ENCODE measurements at regions not wholly inside any gene's neighbourhood (a gene's known extent, or its start where the extent isn't known, plus 50 kb on each side); places are given as distances from the start of the nearest gene placed in this dataset.

- no peak for TF ChIP-seq ZNF133 (tag by site-specific recombination; IDR thresholded peaks at IDR 0.05)
- TF ChIP-seq HOXA7 (CRISPR knock-in tag; IDR thresholded peaks at IDR 0.05; ENCODE audit: borderline replicate concordance) = no peak
- TF ChIP-seq YY1 (tag by site-specific recombination; IDR thresholded peaks at IDR 0.05) = no peak
- no peak for TF ChIP-seq ZNF184 (tag by site-specific recombination; IDR thresholded peaks at IDR 0.05)
- TF ChIP-seq ZNF560 (tag by site-specific recombination; IDR thresholded peaks at IDR 0.05; ENCODE audit: borderline replicate concordance) = no peak
- no peak for TF ChIP-seq ZNF664 (tag by site-specific recombination; IDR thresholded peaks at IDR 0.05)
- TF ChIP-seq ZNF488 (tag by site-specific recombination; IDR thresholded peaks at IDR 0.05) = no peak
- TF ChIP-seq GFI1B (tag by site-specific recombination; IDR thresholded peaks at IDR 0.05) = no peak
- TF ChIP-seq, protein P1, sequence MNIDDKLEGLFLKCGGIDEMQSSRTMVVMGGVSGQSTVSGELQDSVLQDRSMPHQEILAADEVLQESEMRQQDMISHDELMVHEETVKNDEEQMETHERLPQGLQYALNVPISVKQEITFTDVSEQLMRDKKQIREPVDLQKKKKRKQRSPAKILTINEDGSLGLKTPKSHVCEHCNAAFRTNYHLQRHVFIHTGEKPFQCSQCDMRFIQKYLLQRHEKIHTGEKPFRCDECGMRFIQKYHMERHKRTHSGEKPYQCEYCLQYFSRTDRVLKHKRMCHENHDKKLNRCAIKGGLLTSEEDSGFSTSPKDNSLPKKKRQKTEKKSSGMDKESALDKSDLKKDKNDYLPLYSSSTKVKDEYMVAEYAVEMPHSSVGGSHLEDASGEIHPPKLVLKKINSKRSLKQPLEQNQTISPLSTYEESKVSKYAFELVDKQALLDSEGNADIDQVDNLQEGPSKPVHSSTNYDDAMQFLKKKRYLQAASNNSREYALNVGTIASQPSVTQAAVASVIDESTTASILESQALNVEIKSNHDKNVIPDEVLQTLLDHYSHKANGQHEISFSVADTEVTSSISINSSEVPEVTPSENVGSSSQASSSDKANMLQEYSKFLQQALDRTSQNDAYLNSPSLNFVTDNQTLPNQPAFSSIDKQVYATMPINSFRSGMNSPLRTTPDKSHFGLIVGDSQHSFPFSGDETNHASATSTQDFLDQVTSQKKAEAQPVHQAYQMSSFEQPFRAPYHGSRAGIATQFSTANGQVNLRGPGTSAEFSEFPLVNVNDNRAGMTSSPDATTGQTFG (tag by site-specific recombination; IDR thresholded peaks at IDR 0.05; ENCODE audit: borderline replicate concordance) = no peak
- no peak for TF ChIP-seq ZNF48 (tag by site-specific recombination; IDR thresholded peaks at IDR 0.05)
- TF ChIP-seq ZNF473 (tag by site-specific recombination; IDR thresholded peaks at IDR 0.05) = no peak
- no peak for TF ChIP-seq SCRT2 (tag by site-specific recombination; IDR thresholded peaks at IDR 0.05)
- TF ChIP-seq, protein P2, sequence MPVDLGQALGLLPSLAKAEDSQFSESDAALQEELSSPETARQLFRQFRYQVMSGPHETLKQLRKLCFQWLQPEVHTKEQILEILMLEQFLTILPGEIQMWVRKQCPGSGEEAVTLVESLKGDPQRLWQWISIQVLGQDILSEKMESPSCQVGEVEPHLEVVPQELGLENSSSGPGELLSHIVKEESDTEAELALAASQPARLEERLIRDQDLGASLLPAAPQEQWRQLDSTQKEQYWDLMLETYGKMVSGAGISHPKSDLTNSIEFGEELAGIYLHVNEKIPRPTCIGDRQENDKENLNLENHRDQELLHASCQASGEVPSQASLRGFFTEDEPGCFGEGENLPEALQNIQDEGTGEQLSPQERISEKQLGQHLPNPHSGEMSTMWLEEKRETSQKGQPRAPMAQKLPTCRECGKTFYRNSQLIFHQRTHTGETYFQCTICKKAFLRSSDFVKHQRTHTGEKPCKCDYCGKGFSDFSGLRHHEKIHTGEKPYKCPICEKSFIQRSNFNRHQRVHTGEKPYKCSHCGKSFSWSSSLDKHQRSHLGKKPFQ (tag by site-specific recombination; IDR thresholded peaks at IDR 0.05) = no peak
- TF ChIP-seq ZNF157 (tag by site-specific recombination; IDR thresholded peaks at IDR 0.05) = no peak
- TF ChIP-seq ZFP69B (tag by site-specific recombination; IDR thresholded peaks at IDR 0.05) = no peak
- TF ChIP-seq, protein P3, sequence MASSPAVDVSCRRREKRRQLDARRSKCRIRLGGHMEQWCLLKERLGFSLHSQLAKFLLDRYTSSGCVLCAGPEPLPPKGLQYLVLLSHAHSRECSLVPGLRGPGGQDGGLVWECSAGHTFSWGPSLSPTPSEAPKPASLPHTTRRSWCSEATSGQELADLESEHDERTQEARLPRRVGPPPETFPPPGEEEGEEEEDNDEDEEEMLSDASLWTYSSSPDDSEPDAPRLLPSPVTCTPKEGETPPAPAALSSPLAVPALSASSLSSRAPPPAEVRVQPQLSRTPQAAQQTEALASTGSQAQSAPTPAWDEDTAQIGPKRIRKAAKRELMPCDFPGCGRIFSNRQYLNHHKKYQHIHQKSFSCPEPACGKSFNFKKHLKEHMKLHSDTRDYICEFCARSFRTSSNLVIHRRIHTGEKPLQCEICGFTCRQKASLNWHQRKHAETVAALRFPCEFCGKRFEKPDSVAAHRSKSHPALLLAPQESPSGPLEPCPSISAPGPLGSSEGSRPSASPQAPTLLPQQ (tag by site-specific recombination; IDR thresholded peaks at IDR 0.05) = no peak
- no peak for TF ChIP-seq ZNF394 (tag by site-specific recombination; IDR thresholded peaks at IDR 0.05; ENCODE audit: borderline replicate concordance)
- no peak for TF ChIP-seq ZNF140 (tag by site-specific recombination; IDR thresholded peaks at IDR 0.05)
- TF ChIP-seq ZNF223 (tag by site-specific recombination; IDR thresholded peaks at IDR 0.05) = no peak
- POLR2A ChIA-PET = no interaction called here
- no peaks in the 10 kb centered on the region for H3K4me1 ChIP-seq (ENCODE audit: control insufficient read depth, insufficient read depth, low read length)
- no peak overlapping the region for H3K4me3 ChIP-seq (ENCODE audit: low read depth, low read length)
- no peaks in the 10 kb centered on the region for H3K36me3 ChIP-seq (ENCODE audit: control insufficient read depth in 2 of 2, insufficient read depth in 1 of 2, low read length in 2 of 2)
- H3K9me3 ChIP-seq (ENCODE audit: control insufficient read depth, insufficient read depth, low read depth, low read length) = no peaks in the 10 kb centered on the region
- no peak overlapping the region for H3K27ac ChIP-seq (ENCODE audit: extremely low read depth, low read depth, low read length)
- CTCF ChIA-PET = no interaction called here
These were observed 61.8 kb upstream of the GRHL3 start for GRCh38 chr1:24257373-24257772.

DNA sequence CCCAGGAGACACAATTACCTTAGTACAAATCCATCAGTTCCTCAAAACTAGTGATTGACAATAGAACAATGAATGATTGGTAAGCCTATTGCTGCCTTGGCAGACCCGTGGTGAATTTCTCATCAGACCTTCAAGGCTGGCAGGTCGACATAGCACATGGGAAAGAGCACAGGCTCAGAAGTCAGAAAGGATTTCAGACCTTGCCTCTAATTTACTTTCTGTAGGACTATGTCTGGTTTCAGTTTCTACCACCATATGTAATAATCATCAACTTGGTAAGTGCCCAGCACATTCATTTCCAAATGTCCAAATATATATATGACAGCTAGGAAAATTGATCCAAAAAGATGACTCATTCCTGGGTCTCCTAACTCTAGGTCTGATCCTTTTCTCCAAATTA is 62.5 kb upstream of the GRHL3 start:
- ChIA-PET POLR2A (no interaction called here), CTCF (no interaction called here)
- Histone ChIP-seq H3K4me3 (ENCODE audit: low read depth, low read length) (no peak overlapping the region), H3K27ac (ENCODE audit: extremely low read depth, low read depth, low read length) (no peak overlapping the region), H3K36me3 (ENCODE audit: control insufficient read depth in 2 of 2, insufficient read depth in 1 of 2, low read length in 2 of 2) (no peaks in the 10 kb centered on the region), H3K4me1 (ENCODE audit: control insufficient read depth, insufficient read depth, low read length) (no peaks in the 10 kb centered on the region), H3K9me3 (ENCODE audit: control insufficient read depth, insufficient read depth, low read depth, low read length) (no peaks in the 10 kb centered on the region)
- TF ChIP-seq MZF1 (tag by site-specific recombination; IDR thresholded peaks at IDR 0.05; ENCODE audit: borderline replicate concordance) (no peak), ZNF37A (tag by site-specific recombination; IDR thresholded peaks at IDR 0.05) (no peak), ZNF341 (tag by site-specific recombination; IDR thresholded peaks at IDR 0.05; ENCODE audit: low read depth) (no peak), ZNF426 (tag by site-specific recombination; IDR thresholded peaks at IDR 0.05) (no peak), INSM2 (tag by site-specific recombination; IDR thresholded peaks at IDR 0.05) (no peak), ZNF202 (tag by site-specific recombination; IDR thresholded peaks at IDR 0.05; ENCODE audit: borderline replicate concordance) (no peak), ELK4 (IDR thresholded peaks at IDR 0.05; ENCODE audit: borderline replicate concordance, low read depth, low read length) (no peak), ZNF416 (tag by site-specific recombination; IDR thresholded peaks at IDR 0.05) (no peak), ZNF221 (tag by site-specific recombination; IDR thresholded peaks at IDR 0.05; ENCODE audit: borderline replicate concordance) (no peak), FEZF1 (tag by site-specific recombination; IDR thresholded peaks at IDR 0.05) (no peak)

All from HEK293 (cell line).